Colonic mucosa (tissue), 4 donors: ENCODE measurements at regions not wholly inside any gene's neighbourhood (a gene's known extent, or its start where the extent isn't known, plus 50 kb on each side); places are given as distances from the start of the nearest gene placed in this dataset.

Experiments
- DNase-seq: peaks from one replicate; pipeline ENCODE4 v3.0.0-alpha.2; 2020
- H3K27ac ChIP-seq: fragments of 200-600 bp; one replicate; pipeline ENCODE4 v1.8.0; 2021
- H3K27me3 ChIP-seq: fragments of 200-600 bp; one replicate; pipeline ENCODE4 v1.8.0; 2021
- H3K36me3 ChIP-seq: fragments of 200-600 bp; one replicate; pipeline ENCODE4 v1.8.0; 2021
- H3K4me1 ChIP-seq: fragments of 200-600 bp; one replicate; pipeline ENCODE4 v1.8.0; 2021; ENCODE audit warnings: mild to moderate bottlenecking
- H3K4me3 ChIP-seq: fragments of 200-600 bp; one replicate; pipeline ENCODE4 v1.8.0; 2021
- H3K9ac ChIP-seq, 2 donors: one replicate each; pipeline ENCODE4 v1.7.0; 2013; ENCODE audit warnings: control low read depth in 2 of 2, low read depth in 2 of 2, low read length in 2 of 2
- H3K9me3 ChIP-seq: fragments of 200-600 bp; one replicate; pipeline ENCODE4 v1.8.0; 2021
- intact Hi-C: fragments of 100-400 bp; cut with DNase I; formaldehyde crosslinking; loops from one replicate; pipeline ENCODE4 v1.14.1; 2022
- TF ChIP-seq, protein P1 (sequence below): fragments of 200-600 bp; IDR thresholded peaks from one replicate; pipeline ENCODE4 v1.8.0; 2022; ENCODE audit warnings: antibody characterized with exemption, mild to moderate bottlenecking
- donor health status: healthy.
- donor health status: DM: no; HTN: no; CAD: no.
- donor health status: DM: no; HTN: no; CAD: no.

DNA sequence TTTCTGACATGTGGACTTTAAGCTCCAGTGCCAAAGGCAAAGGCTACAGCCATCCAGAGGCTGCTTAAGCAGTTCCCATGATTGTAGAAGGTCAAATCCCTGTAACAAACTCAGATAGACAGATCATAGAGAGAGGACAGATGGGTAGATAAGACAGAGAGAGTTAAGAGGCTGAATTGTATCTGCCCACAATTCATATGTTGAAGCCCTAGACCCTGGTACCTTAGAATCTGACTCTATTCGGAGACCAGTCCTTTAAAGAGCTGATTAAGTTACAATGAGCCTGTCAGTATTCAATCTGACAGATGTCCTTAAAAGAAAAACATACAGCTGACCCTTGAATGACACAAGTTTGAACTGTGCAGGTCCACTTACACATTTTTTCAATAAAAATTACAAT, 115.2 kb downstream of the RAP2A start:
- H3K27ac ChIP-seq, result no peak overlapping the region
- DNase-seq, result no peak
- intact Hi-C loops, result no loop called here

DNA sequence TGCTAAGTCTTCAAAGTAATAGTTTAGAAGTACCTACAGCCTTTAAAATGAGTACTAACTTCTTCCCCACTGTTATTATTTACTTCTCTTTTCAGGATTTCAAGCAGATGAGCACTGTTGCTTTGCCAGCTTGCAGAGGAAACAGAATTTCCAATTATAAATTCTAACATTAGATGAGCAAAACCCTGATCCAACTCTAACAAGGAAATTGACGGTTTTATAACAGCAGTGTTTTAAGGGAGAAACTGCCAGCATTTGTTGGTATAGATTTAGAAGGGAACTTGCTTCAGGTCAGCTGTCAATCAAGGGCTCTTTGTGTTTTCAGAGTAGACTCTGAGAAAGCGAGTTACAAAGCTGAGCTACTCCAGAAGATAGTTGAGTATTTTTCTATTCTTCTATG, 120.5 kb downstream of the RAP2A start:
- no peaks in the 10 kb centered on the region for H3K27me3 ChIP-seq
- no peaks in the 10 kb centered on the region for H3K9me3 ChIP-seq
- no peak for DNase-seq
- intact Hi-C loops, result no loop called here
- H3K9ac ChIP-seq, result no peak overlapping the region
- H3K4me3 ChIP-seq, result no peak overlapping the region
- H3K27ac ChIP-seq, result no peak overlapping the region
- TF ChIP-seq, protein P1, sequence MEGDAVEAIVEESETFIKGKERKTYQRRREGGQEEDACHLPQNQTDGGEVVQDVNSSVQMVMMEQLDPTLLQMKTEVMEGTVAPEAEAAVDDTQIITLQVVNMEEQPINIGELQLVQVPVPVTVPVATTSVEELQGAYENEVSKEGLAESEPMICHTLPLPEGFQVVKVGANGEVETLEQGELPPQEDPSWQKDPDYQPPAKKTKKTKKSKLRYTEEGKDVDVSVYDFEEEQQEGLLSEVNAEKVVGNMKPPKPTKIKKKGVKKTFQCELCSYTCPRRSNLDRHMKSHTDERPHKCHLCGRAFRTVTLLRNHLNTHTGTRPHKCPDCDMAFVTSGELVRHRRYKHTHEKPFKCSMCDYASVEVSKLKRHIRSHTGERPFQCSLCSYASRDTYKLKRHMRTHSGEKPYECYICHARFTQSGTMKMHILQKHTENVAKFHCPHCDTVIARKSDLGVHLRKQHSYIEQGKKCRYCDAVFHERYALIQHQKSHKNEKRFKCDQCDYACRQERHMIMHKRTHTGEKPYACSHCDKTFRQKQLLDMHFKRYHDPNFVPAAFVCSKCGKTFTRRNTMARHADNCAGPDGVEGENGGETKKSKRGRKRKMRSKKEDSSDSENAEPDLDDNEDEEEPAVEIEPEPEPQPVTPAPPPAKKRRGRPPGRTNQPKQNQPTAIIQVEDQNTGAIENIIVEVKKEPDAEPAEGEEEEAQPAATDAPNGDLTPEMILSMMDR, result no peak
- H3K36me3 ChIP-seq, result no peaks in the 10 kb centered on the region
- no peaks in the 10 kb centered on the region for H3K4me1 ChIP-seq

More for the DNA sequence above, 115.2 kb downstream of the RAP2A start:
- Histone ChIP-seq H3K9me3 (no peaks in the 10 kb centered on the region), H3K4me3 (no peak overlapping the region), H3K4me1 (no peaks in the 10 kb centered on the region), H3K27me3 (no peaks in the 10 kb centered on the region), H3K36me3 (no peaks in the 10 kb centered on the region), H3K9ac (no peak overlapping the region)
- TF ChIP-seq, protein P1, result no peak

DNA sequence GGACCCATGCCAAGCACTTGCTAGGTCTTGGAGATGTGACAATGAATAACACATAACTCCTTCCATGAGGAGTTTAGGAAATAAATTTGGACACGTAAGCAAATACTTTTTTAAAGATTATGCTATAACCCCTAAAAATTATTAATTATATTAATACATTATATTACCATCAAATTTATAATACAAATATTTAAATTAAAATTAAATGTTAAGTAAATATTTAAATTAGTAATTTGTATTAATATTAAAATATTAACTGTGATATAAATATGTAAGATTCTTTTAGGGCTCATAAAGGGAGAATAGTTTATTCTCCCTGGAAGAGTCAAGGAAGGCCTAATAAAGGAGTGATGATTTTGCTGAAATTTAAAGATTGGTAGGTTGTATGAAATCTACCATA, 121.1 kb downstream of the RAP2A start:
- Histone ChIP-seq H3K4me3 (no peak overlapping the region), H3K4me1 (no peaks in the 10 kb centered on the region), H3K27me3 (no peaks in the 10 kb centered on the region), H3K9ac (no peak overlapping the region), H3K36me3 (no peaks in the 10 kb centered on the region), H3K9me3 (no peaks in the 10 kb centered on the region), H3K27ac (no peak overlapping the region)
- TF ChIP-seq, protein P1, result no peak
- no peak for DNase-seq
- intact Hi-C loops, result no loop called here

DNA sequence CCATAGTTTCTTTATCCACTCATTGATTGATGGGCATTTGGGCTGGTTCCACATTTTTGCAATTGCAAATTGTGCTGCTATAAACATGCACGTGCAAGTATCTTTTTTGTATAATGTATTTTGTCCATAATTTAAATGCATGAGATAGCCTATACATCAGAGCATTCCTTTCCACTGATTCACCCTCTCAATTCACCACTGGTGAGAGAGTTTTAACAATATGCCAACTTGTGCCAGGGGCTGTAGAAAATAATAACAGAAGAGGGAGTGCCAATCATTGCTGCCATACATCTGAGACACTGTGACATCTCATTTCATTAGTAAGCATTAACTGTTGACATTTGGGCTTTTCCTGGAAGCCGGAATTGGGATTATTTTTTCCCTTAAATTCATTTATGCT, 125.1 kb downstream of the RAP2A start:
- Histone ChIP-seq H3K27ac (no peak overlapping the region), H3K27me3 (no peaks in the 10 kb centered on the region), H3K9me3 (no peaks in the 10 kb centered on the region), H3K4me1 (no peaks in the 10 kb centered on the region), H3K36me3 (no peaks in the 10 kb centered on the region), H3K4me3 (no peak overlapping the region), H3K9ac (no peak overlapping the region)
- DNase-seq, result no peak
- intact Hi-C loops, result no loop called here
- TF ChIP-seq, protein P1, result no peak

DNA sequence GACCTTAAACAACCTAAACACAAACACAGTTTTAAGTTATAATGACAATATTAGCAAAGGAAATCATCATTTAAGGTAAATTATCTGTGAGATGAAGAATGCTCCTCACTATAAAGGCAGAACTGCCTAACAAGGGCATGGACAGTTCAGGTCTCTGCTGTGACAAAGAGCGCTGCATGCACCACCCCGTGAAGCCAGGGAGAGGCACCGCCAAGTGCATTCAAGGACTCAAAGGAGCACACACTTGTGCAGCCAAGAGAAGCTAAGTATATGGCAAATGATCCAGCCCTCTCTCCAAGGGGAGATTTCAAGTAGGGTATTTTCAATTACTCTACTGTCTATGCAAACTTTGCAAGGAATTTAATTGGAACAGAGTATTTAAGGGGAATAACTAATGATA, 126.0 kb downstream of the RAP2A start:
- H3K27ac ChIP-seq, result no peak overlapping the region
- TF ChIP-seq, protein P1, result no peak
- no peaks in the 10 kb centered on the region for H3K4me1 ChIP-seq
- no peak overlapping the region for H3K4me3 ChIP-seq
- no peaks in the 10 kb centered on the region for H3K27me3 ChIP-seq
- H3K36me3 ChIP-seq, result no peaks in the 10 kb centered on the region
- DNase-seq, result no peak
- H3K9ac ChIP-seq, result no peak overlapping the region
- H3K9me3 ChIP-seq, result no peaks in the 10 kb centered on the region
- intact Hi-C loops, result no loop called here

DNA sequence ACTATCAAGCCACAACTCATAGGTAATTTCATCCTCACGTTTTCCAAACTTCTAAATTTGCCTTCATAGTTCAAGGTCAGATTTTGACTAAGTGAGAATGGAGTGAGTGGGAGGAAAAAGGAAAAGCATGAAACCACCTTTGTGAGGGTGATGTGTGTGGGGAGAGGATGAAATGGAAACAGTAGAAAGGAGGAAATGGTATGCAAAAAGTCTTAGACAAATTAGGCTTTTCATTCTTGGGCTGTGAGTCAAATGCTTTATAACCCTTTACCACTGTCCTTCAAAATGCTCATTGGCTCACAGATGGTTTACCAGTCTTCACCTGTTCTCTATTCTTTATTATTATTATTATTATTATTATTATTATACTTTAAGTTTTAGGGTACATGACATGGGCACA, 127.2 kb downstream of the RAP2A start:
- H3K9me3 ChIP-seq, result no peaks in the 10 kb centered on the region
- H3K4me1 ChIP-seq, result no peaks in the 10 kb centered on the region
- intact Hi-C loops, result no loop called here
- DNase-seq, result no peak
- H3K4me3 ChIP-seq, result no peak overlapping the region
- no peak overlapping the region for H3K27ac ChIP-seq
- no peaks in the 10 kb centered on the region for H3K36me3 ChIP-seq
- TF ChIP-seq, protein P1, result no peak
- no peak overlapping the region for H3K9ac ChIP-seq
- H3K27me3 ChIP-seq, result no peaks in the 10 kb centered on the region
